Astrocyte of the cerebellum (primary cell): ENCODE measurements at regions not wholly inside any gene's neighbourhood (a gene's known extent, or its start where the extent isn't known, plus 50 kb on each side); places are given as distances from the start of the nearest gene placed in this dataset.

Experiments
- DNase-seq: peaks from one replicate; pipeline ENCODE4 v3.0.0-alpha.2; 2011; ENCODE audit warnings: low read depth
- H3K4me3 ChIP-seq: 2 replicates; pipeline ENCODE4 v1.5.1; 2011; ENCODE audit warnings: mild to moderate bottlenecking, low read depth, low read length, moderate library complexity
- in situ Hi-C: cut with HindIII; loops from 2 replicates; pipeline ENCODE4 v1.10.0; 2017; ENCODE audit warnings: low sequenced_read_pairs
- TF ChIP-seq, protein P1 (sequence below): IDR thresholded peaks from 2 replicates; pipeline ENCODE4 v1.5.1; 2012; ENCODE audit warnings: low read length, low read depth, moderate library complexity, mild to moderate bottlenecking; ENCODE audit errors: missing control alignments

DNA sequence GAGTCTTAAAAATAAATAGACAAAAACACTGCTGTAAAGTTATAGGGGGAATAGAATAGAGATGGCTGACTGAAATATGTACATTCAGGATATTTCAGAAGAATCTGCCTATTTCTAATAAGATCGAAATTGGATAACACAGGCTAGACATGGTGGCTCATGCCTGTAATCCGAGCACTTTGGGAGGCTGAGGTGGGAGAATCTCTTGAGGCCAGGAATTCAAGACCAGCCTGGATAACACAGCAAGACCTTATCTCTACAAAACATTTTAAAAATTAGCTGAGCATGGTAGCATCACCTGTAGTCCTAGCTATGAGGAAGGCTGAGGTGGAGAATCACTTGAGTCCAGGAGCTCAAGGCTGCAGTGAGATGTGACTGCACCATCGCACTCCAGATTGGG is 146.6 kb upstream of the CCDC150 start:
- H3K4me3 ChIP-seq = no peak overlapping the region
- in situ Hi-C loops = no loop called here
- TF ChIP-seq, protein P1, sequence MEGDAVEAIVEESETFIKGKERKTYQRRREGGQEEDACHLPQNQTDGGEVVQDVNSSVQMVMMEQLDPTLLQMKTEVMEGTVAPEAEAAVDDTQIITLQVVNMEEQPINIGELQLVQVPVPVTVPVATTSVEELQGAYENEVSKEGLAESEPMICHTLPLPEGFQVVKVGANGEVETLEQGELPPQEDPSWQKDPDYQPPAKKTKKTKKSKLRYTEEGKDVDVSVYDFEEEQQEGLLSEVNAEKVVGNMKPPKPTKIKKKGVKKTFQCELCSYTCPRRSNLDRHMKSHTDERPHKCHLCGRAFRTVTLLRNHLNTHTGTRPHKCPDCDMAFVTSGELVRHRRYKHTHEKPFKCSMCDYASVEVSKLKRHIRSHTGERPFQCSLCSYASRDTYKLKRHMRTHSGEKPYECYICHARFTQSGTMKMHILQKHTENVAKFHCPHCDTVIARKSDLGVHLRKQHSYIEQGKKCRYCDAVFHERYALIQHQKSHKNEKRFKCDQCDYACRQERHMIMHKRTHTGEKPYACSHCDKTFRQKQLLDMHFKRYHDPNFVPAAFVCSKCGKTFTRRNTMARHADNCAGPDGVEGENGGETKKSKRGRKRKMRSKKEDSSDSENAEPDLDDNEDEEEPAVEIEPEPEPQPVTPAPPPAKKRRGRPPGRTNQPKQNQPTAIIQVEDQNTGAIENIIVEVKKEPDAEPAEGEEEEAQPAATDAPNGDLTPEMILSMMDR = no peak
- no peak for DNase-seq

DNA sequence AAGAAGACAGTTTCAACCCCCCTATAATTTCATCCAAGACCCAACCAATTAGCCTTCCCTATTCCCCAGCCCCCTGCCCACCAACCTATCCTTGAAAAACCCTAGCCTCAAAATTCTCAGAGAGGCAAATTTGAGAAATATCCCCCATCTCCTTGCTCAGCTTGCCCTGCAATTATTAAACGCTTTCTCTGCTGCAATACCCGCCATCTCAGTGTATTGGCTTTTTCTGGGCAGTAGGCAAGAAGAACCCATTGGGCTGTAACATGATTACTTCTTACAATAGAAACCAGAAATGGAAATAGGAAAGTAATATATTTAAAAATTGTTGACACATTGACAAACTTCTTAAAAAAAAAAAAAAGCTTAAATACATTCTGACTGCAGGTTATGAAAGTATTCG is 140.6 kb upstream of the CCDC150 start:
- no peak for DNase-seq
- TF ChIP-seq, protein P1 = no peak
- no peak overlapping the region for H3K4me3 ChIP-seq
- in situ Hi-C loops = no loop called here

DNA sequence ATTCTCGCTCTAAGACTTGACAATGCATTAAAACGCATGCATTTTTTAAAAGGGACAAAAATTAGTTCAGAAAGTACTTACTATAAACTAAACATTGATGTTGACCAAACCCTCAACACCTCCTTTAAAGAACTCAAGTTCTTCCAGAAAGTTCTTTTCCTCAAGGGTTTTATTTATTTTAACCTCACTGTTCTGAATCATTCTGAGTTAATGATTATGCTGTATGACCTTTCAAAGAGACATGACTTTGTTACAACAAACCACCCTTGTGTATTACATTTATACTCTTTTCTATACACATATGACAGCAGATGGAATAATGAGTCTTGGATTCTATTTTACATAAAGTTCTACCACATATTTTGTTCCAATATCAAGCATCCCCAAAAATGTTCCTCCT is 139.8 kb upstream of the CCDC150 start:
- in situ Hi-C loops = no loop called here
- TF ChIP-seq, protein P1 = no peak
- H3K4me3 ChIP-seq = no peak overlapping the region
- no peak for DNase-seq

DNA sequence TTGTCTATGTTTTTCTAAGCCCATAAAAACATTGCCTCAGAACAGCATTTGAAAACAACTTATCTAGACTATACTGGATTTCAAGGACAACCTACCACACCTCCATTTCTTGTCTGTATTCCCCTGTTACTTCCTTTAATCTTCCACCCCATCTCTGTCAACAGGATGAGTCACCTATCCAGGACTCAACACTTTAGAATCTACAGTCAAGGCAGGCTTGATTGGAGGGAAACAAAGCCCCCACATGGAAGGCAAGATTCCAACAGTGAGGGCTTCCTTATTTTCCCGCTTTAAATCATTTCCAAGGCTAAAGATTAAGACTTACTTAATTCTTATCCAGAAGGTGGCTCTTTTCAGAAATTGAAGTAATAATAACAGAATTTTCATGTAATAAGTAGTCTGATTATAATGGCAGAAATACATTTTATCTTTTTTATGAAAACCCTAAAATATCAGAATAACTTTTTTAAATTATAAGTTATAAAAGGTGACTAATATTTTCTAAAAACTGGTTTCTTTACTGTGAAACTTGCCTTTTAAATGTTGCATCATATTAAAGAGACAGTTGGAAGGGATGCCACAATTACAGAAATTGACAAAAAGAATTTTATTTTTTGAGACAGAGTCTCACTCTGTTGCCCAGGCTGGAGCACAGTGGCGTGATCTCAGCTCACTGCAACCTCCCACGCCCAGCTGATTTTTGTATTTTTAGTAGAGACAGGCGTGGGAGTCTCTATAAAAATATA is 138.7 kb upstream of the CCDC150 start:
- TF ChIP-seq, protein P1 = no peak
- in situ Hi-C loops = no loop called here
- no peak for DNase-seq
- H3K4me3 ChIP-seq = no peak overlapping the region

DNA sequence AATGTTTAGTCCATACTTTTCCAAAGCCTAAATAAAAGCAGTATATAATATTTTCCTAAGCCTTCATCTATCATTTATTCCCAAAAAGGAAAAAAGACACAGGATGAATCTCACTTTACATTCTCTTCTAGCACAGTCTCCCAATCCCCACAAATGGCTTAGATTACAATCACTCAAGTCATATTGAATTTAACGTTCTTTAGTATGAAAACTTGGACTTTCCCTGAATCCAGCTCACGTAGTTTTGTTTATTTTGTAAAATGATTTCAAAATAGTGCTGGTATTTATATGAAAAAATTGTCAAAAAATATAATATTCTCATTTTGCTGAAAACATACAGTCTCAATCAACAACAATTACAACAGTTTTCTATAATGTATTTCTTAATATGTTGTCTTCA is 137.7 kb upstream of the CCDC150 start:
- H3K4me3 ChIP-seq = no peak overlapping the region
- TF ChIP-seq, protein P1 = no peak
- in situ Hi-C loops = no loop called here
- DNase-seq = no peak

DNA sequence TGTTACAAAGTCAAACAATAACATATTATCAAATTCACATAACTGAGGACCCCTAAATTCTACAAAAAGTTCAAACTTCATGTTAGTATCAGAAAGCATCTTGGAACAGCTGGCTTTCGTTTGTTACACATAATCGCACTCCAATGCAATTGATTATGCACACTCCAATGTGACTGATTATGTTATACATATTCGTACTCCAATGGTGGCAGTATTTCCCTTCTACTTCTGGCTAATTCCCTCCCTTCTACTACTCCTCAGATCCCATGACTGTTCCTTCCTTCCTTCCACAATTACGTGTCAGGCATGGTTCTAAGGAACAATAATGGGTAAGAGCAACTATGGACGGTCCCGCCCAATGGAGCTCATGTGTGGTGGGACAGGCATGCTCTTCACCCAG is 137.1 kb upstream of the CCDC150 start:
- TF ChIP-seq, protein P1 = no peak
- no peak for DNase-seq
- no peak overlapping the region for H3K4me3 ChIP-seq
- in situ Hi-C loops = no loop called here
